ENCODE measurements at regions not wholly inside any gene's neighbourhood (a gene's known extent, or its start where the extent isn't known, plus 50 kb on each side); places are given as distances from the start of the nearest gene placed in this dataset.

DNA sequence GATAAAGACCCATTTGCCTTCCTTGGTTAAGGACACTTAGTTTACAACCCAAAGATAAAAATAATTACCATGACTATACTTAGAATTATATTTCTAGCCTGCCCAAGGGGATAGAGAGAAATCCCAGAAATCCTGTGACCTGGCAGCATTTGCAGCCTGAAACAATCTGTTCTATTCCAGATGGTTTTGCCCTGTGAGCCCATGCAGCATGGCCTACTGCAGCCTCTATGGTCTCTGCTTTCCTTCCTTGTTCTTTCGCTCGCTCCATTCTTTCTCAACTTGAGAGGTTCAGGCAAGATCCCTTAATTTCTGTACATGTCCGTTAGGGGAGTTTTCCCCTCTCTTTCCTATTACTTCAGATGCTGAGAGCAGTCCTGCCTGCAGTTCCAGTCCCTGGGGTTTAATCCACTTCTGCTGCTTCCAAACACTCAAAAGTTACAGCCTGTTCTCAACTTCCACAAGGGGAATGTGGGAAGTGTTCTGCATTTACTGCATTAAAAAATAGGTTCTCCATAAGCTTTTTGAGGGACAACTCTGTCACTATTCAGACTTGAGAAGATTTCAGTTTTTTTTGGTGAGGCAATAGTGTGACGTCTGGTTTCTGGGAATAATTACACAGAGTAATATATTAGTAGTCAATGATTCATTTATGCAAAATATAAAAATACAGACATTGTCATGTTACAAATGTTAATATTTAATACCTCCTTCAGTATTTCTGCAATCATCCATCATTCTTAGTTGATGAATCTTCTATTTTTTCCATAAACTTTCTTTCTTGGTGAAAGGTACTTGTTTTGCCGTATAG lies 80.3 kb downstream of the CDCA7 start:
- H3K27me3 ChIP-seq (replicated peaks; ENCODE audit: control insufficient read depth, insufficient read depth, low read length), result peaks cover 2% of the 10 kb centered on the region
- H3K4me3 ChIP-seq (replicated peaks; ENCODE audit: low read depth, low read length), result no peak overlapping the region
- TF ChIP-seq, protein P1, sequence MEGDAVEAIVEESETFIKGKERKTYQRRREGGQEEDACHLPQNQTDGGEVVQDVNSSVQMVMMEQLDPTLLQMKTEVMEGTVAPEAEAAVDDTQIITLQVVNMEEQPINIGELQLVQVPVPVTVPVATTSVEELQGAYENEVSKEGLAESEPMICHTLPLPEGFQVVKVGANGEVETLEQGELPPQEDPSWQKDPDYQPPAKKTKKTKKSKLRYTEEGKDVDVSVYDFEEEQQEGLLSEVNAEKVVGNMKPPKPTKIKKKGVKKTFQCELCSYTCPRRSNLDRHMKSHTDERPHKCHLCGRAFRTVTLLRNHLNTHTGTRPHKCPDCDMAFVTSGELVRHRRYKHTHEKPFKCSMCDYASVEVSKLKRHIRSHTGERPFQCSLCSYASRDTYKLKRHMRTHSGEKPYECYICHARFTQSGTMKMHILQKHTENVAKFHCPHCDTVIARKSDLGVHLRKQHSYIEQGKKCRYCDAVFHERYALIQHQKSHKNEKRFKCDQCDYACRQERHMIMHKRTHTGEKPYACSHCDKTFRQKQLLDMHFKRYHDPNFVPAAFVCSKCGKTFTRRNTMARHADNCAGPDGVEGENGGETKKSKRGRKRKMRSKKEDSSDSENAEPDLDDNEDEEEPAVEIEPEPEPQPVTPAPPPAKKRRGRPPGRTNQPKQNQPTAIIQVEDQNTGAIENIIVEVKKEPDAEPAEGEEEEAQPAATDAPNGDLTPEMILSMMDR (IDR thresholded peaks at IDR 0.05; ENCODE audit: insufficient read depth, low read length, poor library complexity, severe bottlenecking), result no peak
- no peak for DNase-seq (ENCODE audit: extremely low read depth, insufficient read length)
- no peaks in the 10 kb centered on the region for H3K36me3 ChIP-seq (ENCODE audit: control insufficient read depth, insufficient read depth, low read length)

DNA sequence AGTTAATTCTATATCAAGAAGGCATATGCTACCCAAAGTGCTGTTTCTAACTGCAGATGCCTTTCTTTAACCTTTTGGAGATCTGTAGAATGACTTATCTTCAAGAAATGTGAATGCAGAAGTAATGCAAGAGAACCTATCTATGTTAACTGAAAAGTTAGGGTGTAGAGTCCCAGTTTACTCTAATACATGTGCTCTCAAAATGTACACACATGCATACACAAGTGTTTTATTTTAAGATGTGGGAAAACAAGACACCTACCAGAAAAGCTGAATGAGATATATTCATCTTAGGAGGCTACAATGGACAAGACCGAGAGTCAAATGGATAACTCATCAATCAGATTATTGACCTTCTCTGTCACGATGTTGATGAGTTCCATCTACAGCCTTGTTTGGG lies 80.9 kb downstream of the CDCA7 start:
- no peak for DNase-seq (ENCODE audit: extremely low read depth, insufficient read length)
- TF ChIP-seq, protein P1 (IDR thresholded peaks at IDR 0.05; ENCODE audit: insufficient read depth, low read length, poor library complexity, severe bottlenecking), result no peak
- Histone ChIP-seq H3K4me3 (replicated peaks; ENCODE audit: low read depth, low read length) (no peak overlapping the region), H3K27me3 (replicated peaks; ENCODE audit: control insufficient read depth, insufficient read depth, low read length) (peaks cover 2% of the 10 kb centered on the region), H3K36me3 (ENCODE audit: control insufficient read depth, insufficient read depth, low read length) (no peaks in the 10 kb centered on the region)

DNA sequence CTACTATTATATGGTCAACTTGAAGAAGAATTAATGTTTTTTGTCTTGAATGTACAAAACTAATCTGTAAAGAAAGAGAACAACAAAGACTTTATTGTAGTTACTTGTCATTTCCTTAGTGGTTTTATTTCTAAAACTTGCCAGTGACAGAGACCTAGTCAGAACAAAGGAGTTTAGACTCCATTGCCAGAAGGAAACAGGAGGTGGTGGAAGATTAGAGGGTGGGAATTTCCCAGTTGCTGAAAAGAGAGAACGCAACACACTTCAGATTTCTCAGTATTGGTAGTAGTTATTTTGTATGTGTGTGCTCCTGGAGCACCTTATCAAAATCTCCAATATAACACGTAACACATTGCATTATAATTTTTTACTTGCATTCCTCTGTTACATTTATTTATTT lies 81.4 kb downstream of the CDCA7 start:
- Histone ChIP-seq H3K36me3 (ENCODE audit: control insufficient read depth, insufficient read depth, low read length) (no peaks in the 10 kb centered on the region), H3K4me3 (replicated peaks; ENCODE audit: low read depth, low read length) (no peak overlapping the region), H3K27me3 (replicated peaks; ENCODE audit: control insufficient read depth, insufficient read depth, low read length) (peaks cover 2% of the 10 kb centered on the region)
- no peak for DNase-seq (ENCODE audit: extremely low read depth, insufficient read length)
- TF ChIP-seq, protein P1 (IDR thresholded peaks at IDR 0.05; ENCODE audit: insufficient read depth, low read length, poor library complexity, severe bottlenecking), result no peak

DNA sequence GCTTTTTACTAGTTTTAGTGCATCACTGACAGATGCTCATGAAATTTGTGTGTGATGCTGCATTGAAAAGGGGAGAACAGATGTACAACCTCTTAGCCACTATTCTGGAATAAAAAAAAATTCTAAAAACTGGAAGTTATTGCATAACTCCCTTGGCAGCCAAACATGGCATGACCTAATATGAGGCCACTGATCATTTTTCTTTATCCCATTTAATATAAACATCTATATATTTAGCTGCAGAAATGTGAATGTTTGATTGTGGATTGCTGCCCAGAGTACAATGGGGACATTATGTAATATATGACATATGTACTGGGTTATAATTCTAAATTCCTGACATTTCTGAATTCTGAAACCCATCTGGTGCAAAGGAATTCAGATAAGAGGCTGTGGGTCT lies 86.5 kb downstream of the CDCA7 start:
- DNase-seq (ENCODE audit: extremely low read depth, insufficient read length), result no peak
- Histone ChIP-seq H3K4me3 (replicated peaks; ENCODE audit: low read depth, low read length) (no peak overlapping the region), H3K27me3 (replicated peaks; ENCODE audit: control insufficient read depth, insufficient read depth, low read length) (no peaks in the 10 kb centered on the region; the same call in 1 of the 2 replicates), H3K36me3 (ENCODE audit: control insufficient read depth, insufficient read depth, low read length) (no peaks in the 10 kb centered on the region)
- TF ChIP-seq, protein P1 (IDR thresholded peaks at IDR 0.05; ENCODE audit: insufficient read depth, low read length, poor library complexity, severe bottlenecking), result no peak

DNA sequence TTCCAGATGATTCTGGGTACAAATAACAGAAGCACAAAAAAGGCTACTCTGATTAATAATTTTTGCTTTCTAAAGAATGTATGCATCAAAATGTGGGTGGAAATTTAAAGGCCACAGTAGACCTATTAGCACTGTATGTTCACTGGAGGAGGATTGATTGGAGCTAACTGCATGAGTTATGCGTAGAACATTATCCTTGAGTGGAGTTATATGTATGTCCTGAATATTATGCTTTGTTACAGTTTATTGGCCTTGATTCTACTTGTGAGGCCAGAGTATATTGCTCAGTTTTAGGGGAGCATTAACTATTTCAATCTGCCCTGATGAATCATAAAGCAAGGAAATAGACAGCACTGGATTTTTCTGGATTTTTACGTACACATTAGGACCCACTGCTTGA lies 87.9 kb downstream of the CDCA7 start:
- DNase-seq (ENCODE audit: extremely low read depth, insufficient read length), result no peak
- Histone ChIP-seq H3K36me3 (ENCODE audit: control insufficient read depth, insufficient read depth, low read length) (no peaks in the 10 kb centered on the region), H3K27me3 (replicated peaks; ENCODE audit: control insufficient read depth, insufficient read depth, low read length) (no peaks in the 10 kb centered on the region; the same call in 1 of the 2 replicates), H3K4me3 (replicated peaks; ENCODE audit: low read depth, low read length) (no peak overlapping the region)
- TF ChIP-seq, protein P1 (IDR thresholded peaks at IDR 0.05; ENCODE audit: insufficient read depth, low read length, poor library complexity, severe bottlenecking), result no peak

All from GM06990 (cell line).